GM19351 (cell line): ENCODE measurements at regions not wholly inside any gene's neighbourhood (a gene's known extent, or its start where the extent isn't known, plus 50 kb on each side); places are given as distances from the start of the nearest gene placed in this dataset.

Experiments used
- ATAC-seq: cut with Tn5 transposase; IDR thresholded peaks from one replicate; pipeline ENCODE4 v1.9.1; 2021; ENCODE audit warnings: mild to moderate bottlenecking, moderate library complexity; ENCODE audit not compliant: unreplicated experiment

DNA sequence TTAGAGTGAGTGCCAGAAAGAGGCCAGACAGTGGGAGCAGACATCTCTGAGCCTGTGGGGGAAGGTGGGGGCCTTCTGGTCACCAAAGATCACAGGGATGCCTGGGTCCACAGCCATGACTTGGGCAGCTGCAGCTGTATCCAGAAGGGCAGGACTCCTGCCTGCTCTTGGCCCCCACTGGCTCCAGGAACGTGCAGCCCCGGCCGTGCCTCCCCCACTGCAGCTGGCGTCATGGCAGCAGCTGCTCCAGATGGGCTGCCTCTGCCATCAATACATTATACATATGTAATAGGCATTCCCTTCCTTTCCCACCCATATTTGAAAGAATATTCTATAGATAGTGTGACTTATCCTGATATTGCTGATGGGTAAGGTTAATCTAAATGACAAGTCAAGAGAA, 195.5 kb upstream of the SNX19 start:
- ATAC-seq = no peak

DNA sequence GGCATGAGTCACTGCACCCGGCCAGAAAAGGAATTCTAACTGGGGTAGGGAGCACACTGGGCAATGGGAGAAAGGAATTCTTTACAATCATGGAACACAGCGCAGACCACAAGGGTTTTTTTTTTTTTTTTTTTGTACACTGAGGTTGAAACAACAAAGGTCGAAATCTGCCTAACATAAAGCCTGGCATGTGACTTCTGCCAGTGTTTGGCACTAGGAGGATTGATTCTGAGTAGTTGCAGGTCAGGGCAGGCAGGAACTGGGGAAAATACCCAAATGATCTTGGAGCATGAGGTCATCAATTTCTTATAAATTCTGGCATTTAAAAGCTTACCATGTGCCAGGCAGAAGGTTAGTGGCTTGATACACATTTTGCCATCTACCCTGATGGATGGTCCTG, 202.0 kb upstream of the SNX19 start:
- no peak for ATAC-seq

DNA sequence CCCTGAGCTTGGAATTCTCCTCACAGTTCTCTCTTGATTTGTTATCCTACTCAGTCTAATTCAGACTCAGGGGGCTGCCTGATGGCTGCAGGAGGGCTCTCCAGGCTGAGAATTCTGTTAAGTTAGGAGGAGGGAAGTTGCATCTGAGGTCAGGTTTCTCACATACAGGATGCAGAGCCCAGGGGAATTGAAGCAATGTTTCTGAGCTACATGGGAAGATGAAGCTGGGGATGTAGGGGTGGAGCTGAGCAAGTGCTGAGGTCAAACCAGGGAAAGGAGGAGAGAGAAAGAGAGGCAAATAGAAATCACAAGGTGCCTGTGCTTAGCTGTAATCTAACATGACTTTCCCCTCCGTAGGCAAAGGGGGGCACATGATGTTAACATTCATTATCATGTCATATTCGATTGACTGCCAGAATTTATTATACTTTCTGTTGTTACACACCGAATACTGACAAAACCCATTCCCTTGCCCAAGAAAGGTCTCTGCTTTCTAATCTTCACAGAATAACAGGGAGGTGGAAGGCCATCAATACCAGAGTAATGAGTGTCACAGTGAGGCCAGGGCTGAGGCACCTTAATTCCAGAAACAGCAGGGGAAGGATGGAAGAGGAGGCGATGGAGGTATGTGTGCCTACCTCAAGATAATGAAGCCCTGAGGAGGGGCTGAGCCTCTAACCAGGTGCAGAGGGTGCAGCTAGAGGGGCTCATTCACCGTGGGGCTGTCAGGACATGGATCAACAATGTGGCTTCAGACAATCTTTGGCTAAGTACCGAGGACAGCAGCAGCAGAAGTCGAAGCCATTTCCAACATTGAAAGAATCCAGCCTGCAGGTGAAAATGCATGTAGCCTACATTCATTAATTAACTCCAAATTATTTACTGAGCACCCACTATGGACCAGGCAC, 205.4 kb upstream of the SNX19 start:
- no peak for ATAC-seq

DNA sequence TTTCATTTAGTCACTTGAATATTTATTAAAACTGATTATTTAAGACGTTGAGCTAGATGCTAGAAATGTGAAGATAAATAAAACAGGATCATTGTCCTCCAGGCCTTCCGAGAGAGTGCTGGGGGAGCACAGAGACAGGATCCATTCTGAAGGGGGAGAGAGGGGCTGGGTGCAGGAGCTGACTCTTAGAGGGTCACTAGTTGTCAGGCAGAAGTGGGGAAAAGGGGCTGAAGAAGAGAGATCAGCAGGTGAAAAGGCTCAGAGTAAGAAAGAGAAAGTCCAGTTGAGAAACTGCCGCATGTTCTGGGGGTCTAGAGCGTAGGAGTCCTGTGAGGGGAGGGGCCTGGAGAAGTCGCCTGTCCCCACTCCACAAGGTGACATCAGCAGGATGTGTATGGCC, 206.2 kb upstream of the SNX19 start:
- ATAC-seq = no peak

DNA sequence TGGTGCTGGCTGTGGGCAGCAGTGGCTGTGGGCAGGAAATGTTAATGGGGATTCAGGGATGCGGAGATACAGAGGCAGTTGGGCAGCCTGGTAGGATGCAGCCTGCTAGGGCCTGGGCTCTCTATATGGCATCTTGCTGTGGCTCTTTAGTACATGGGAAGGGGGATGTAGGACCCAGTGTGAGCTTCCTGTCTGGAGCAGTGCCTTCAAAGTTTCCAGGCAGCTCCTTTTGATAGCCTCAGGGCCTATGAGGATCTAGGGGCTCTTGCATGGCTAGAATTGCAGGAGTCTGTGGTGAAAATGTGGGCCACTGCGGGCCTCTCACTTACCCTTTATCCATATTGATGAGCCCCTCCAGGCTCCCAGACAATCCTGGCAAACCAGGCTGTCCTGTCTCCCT, 213.2 kb upstream of the SNX19 start:
- ATAC-seq = no peak

DNA sequence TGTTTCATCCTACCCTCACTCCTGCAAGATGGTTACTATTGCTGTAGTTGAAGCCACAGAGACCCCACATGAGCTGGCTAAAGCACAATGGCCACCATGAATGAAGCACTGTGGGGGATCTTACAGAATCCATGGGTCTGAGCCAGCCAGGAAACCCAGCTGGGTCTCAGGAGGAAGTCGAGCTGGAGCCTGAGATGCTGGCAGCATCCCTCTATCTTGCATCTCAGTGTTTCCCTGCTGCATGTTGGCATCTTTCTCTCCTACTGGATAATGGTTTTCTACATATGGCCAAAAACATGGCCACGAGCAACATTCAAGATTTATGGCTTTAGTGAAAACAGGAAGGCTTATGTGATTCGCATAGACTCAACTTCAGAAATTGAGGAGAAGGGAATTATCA, 219.3 kb upstream of the SNX19 start:
- ATAC-seq = no peak

DNA sequence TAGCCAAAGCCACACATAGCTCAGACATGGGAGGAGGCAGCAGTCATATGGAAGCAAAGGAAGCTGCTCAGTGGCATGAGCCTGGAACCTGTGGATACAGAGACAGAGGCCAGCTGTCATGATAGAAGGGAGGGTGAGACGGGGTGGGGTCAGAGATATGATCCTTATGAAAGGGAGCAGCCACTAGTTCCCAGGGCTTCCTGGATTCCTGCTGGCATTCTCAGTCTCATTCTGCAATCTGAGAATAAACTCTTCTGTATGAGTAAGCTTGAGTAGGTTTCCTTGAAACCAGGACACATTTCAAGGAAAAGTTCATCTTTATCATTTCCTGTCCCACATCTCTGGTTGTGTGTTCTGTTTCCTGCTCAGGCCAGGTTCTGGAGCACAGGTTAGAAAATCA, 220.2 kb upstream of the SNX19 start:
- ATAC-seq = no peak

DNA sequence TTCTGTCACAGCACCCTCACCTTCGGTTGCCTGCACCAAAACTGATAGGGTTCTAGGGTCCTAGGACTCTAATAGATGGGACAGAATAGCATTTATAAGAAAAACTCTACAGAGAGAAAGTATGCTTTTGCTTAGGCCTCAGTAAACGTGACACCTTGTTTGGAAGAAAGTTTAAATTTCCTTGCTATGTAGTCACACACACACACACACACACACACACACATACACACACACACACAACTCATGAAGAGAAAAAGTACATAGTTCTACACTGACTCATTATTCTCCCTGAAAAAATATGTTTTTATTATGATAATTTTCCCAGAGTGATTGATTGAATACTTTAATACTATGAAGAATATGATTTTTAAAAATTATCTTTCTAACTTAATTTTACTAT, 220.8 kb upstream of the SNX19 start:
- no peak for ATAC-seq

DNA sequence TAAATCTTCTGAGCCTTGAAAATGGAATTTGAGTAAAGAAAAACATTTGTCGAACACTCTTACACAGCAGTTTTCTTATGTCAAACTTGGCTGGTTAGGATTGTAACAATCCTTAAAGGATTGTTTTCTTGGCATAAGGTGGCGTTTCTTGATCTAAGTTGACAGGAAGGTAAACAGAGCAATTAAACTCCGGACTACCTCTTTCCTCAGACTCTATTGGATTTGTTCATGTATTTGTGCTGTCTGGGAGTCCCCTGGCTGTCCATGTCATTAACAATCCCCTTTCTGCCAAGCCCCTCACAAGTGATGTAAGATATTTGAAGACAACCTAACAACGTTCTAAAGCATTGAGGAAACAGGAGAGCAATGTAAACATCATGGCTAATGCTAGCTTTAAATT, 222.5 kb upstream of the SNX19 start:
- no peak for ATAC-seq

DNA sequence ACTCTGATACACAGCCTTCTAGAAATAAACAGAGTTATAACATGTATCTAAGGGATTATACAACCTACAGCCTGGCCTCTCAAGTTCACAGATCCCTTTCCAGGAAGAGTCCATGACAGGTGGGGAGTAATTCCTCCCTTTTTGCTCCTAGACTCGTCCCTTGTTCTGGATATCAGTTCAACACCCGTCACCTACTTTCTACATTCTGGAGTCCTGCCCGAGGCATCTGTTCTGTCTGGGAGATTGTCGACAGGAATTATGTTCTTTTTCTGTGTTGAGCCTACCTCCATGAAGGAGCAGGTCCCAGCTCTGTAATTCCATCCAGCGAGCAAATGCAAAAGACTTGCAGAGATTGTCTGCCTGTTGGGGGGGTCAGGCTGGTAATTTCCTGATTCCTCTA, 224.6 kb upstream of the NTM start:
- no peak for ATAC-seq

DNA sequence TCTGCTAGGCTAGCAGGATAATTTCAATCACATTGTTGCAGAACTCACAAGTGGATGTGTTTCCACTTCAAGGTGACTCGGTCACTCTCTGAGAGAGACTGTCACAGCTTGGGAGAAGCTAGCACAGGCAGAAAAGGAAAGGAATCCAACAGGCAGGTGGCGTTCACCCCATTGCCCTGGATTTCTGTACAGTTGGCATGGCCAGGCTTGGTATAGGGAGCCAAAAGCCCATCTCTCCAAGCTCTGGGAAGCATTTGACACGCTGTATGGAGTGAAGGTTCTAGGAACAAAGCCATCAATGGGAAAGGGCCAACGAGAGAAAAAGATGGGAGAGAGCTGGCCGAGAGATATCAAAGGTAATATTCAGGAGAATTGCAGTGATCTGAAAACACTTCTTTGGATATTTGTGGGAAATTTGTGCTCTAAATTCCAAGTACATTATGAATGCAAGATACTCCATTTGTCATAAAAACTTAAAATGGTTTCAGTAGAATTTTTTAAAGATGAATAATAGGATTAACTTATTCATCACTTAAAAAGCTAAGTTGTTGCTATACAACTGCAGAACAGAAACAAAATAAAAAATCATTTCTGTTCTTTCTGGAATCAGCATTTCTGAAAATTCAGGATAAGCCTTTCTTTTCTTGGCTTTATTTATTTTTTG, 223.5 kb upstream of the NTM start:
- no peak for ATAC-seq

DNA sequence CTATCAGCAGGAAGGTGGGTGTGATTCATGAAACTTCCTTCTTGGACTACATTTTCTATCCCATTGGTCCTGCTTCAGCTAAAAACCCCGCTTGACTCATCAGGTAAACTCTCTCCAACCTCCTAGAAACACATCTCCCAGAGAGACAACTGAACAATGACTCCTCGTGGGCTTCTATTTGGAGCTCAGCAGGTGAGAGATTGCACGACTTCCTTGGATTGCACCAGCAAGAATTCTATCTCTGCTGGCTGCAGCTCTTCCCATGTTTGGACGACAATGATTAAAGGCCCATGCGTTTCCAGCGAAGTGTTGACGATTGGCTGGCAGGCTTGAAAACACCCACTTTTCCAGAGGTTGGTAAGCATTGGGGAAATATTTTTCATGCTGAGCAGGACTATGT, 216.1 kb upstream of the NTM start:
- no peak for ATAC-seq

DNA sequence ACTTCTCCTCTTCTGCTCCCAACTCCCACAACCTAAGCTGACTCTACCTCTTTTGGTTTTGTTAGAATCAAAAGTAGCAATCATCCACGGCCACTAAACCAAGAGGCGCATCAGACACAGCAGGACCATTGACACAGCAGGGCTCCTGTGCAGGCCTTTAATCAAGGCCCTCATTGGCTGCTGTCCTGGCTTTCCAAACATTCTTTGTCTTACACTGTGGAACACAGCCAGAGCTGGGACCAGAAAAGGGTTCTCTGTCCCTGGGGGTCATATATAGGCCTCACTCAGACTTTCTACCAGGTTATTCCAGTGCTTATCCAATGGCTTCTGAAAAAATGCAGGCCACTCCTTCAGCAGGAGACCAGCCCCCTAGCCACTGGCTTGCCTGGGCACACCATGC, 212.7 kb upstream of the NTM start:
- no peak for ATAC-seq

DNA sequence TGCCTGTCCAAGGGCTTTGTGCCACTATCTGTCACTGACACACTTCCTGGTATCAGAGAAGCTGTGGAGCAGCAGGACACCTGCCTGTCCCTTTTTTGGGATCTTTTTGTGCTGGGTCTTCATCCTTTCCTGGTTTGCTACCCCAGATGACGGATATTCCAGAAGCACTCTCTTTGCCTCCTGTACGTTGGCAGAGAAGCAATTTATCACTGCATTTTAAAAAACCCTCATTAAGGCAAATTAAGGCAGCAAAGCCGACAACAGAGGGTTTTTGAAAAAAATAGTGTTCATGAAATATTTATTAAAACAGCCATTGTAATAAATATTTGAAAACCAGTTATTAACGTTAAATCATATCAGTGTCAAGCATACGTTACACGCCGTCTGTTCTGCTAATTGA, 209.6 kb upstream of the NTM start:
- no peak for ATAC-seq

DNA sequence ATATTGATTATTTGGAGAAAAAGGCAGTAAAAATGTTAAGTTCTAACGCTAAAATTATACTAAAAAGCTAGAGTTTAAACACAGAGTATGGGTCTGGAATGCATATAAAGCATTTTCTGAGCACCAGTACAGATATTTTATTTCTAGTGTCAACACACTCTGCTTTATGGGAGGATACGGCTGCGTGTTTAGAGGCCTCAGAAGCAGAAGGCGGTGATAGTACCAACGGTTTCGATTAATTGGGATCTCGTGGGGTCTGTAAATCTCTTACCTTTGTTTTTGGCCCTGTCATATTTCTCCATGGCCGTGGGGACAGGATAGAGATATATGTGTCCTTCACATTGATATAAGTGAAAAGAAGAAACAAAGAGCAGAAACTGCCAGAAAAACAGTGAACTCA, 206.8 kb upstream of the NTM start:
- no peak for ATAC-seq

DNA sequence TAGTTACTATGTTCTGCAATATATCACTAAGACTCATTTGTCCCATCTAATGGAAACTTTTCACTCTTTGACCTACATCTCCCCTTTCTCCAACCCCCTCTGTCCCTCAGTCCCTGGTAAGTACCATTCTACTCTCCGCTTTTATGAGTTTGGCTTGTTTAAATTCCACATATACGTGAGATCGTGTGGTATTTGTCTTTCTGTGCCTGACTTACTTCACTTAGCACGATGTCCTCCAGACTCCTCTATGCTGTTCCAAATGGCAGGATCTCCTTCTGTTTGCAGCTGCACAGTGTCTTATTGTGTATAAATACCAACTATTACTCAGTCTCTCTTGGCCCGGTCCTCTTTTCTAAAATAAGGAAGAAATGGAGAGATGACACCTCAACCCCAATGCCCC, 205.4 kb upstream of the NTM start:
- ATAC-seq = no peak

DNA sequence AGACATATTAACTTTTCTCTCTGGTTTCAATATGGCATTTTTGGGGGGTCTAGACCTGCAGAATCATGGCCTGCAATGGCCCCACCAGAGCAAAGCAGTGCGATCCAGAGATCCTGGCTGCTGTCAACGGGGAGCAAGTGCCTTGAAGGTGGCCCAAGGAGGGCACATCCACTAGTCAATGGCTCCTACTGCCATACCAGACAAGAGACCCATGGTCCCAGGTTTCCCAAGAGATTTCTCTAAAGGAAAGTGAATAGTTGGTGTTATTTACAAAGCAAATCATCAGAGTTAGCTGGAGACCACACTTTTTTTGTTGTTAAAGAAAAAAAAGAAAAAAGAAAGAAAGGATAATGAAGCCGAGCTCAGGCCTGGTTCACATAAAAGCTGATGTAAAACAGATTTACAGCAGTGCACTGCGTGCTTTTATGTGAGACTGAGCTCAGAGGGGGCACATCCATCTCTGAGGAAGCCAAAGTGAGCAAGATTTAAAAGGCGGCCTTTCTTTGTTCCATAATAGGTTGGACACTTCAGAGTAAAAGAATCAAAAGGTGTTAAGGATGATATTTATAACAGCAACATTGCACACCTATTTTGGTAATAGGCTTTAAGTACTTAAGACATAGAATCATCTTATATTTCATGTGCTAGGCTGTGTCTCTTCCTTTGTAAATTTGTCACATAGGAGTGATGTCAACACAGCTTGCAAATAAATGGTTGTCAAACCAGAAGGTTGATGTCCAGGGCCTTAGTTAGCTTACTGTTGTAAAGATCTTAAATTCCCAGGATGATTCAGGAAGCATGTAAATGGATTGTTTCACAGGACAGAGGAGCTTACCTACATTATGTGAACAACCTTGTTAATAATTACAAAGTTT, 201.3 kb upstream of the NTM start:
- ATAC-seq = no peak

DNA sequence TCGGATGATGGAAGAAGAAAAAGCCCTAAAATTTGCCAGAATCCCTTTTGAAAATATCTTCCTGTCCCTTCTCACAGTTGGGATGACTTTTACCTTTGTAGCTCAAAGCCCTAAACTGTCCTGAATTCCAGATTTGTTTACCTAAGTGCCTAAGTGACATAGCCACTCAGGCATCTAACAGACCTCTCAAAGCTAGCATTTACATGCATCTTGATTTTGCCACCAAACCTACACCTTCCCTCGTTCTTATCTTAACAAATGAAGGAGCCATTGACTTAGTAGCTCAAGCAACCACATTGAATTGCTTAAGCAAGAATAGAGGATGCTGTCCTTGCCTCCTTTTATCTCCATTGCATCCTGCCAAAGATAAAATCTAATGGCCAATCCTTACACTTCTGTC, 198.4 kb upstream of the NTM start:
- no peak for ATAC-seq

DNA sequence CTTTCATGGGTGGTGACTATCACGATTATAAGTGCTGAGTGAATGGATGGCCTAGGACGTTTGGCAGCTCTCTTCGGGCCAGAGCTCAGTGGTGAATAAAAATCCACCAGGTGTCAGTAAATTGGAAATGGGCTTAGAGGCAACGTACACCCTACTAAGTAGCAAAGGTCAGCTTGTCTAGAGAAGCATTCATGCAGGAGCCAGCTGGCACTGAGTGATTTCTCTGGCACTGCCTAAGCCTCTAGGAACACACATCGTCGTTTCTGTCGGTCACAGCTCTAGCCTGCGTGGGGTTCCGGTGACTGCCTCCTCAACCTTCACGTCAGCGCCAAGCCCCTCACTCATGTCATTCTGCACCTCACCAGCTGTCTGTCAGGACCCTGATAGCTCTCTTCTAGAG, 192.4 kb upstream of the NTM start:
- ATAC-seq = no peak

DNA sequence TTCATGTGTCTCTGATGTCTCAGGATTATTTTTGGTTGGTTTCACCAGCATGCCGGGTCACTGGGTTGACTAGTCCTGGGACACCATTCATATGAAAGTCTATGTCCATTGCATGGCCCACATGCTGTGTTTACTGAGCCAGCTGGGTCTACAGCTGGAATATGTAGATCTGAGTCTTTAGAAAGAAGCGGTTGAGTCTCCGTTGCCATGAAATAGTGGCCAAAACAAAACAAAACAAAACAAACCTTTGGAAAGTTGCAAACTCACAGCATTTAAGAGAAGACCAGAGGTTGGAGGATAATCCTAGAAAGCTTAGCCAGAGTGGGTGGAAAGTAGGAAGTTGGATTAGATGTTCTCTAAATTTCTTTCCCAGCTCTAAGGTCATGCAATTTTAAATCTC, 191.8 kb upstream of the NTM start:
- no peak for ATAC-seq

DNA sequence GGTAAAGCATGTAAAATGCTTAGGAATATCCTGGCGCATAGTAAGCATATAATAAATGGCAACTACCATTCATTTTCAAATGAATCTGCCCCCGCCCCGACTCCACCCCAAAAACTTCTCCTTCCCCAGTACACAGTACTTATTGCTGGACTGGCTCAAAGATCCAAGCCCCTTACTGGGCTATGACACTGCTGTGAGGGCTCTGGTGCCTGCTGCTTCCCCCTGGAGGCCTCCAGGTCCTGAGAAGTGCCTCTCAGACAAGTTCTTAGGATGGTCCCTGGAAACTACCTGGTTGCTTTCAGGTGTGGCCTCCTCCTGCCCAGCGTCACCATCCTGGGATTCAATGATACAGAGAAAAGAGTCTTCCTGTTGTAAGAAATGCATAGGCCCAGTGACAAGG, 190.6 kb upstream of the NTM start:
- no peak for ATAC-seq

DNA sequence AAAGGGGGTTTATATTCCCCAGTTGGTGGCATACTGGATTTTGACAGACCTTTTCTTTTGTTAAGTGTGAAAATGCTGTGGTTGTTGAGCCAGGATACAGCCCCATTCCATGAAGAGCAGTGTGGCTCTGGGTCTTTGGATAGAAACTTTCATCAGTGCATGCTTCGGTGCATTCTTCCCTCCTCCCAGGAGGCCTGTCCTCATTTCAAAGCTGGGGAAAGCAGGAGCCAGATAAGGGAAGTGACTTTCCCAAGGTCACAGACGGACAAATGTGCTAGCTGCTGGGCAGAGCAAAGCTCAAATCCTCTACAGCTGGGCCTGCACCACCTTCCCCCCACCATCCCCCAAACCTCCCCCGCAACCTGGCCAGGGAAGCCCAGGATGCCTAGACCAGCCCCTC, 184.5 kb upstream of the NTM start:
- no peak for ATAC-seq
